Prostate gland (tissue), 2 donors: ENCODE measurements at regions not wholly inside any gene's neighbourhood (a gene's known extent, or its start where the extent isn't known, plus 50 kb on each side); places are given as distances from the start of the nearest gene placed in this dataset.
"Not testable (repeated sequence)": the region's sequence is repeated elsewhere in the genome, so short reads cannot be mapped to it uniquely, and the experiment has no call there.

Experiments
- DNase-seq: peaks from one replicate; pipeline ENCODE4 v3.0.0-alpha.2; 2019; ENCODE audit warnings: low spot score
- H3K27ac ChIP-seq, 2 donors: fragments of 200-600 bp; sonication (generic); 2 replicates each; pipeline ENCODE4 v1.5.1; 2017 to 2019
- H3K27me3 ChIP-seq: fragments of 200-600 bp; sonication (generic); replicated peaks from 2 replicates; pipeline ENCODE4 v1.5.1; 2019; ENCODE audit not compliant: insufficient read depth
- H3K36me3 ChIP-seq, 2 donors: fragments of 200-600 bp; sonication (generic); 1 replicate in 1 of 2; 2 replicates in 1 of 2; pipeline versions ENCODE4 v1.5.1 to v1.8.1; 2017 to 2019
- H3K4me1 ChIP-seq: fragments of 200-600 bp; sonication (generic); replicated peaks from 2 replicates; pipeline ENCODE4 v1.5.1; 2019
- H3K4me3 ChIP-seq, 2 donors: fragments of 200-600 bp; sonication (generic); 2 replicates each; pipeline ENCODE4 v1.5.1; 2017 to 2019
- H3K9me3 ChIP-seq: fragments of 200-600 bp; sonication (generic); 2 replicates; pipeline ENCODE4 v1.5.1; 2017
- CTCF ChIP-seq, 4 experiments: fragments of 200-600 bp in 2 of 4; fragments of 450-650 bp in 2 of 4; sonication (generic) in 2 of 4; IDR thresholded peaks; 1 replicate in 3 of 4; 2 replicates in 1 of 4; pipeline ENCODE4 v1.5.1; 2016 to 2019; ENCODE audit warnings: antibody characterized with exemption in 4 of 4, mild to moderate bottlenecking in 2 of 4, moderate library complexity in 2 of 4
- POLR2A ChIP-seq: fragments of 450-650 bp; IDR thresholded peaks from one replicate; pipeline ENCODE4 v1.6.1; 2016; ENCODE audit warnings: antibody characterized with exemption, mild to moderate bottlenecking
- POLR2AphosphoS5 ChIP-seq: sonication (generic); formaldehyde crosslinking; IDR thresholded peaks from one replicate; pipeline ENCODE4 v1.6.1; 2017; ENCODE audit warnings: antibody characterized with exemption
- WGBS: methylation state at CpG from one replicate; pipeline ENCODE4 v1.1.5; 2018; 5-methylcytosine and 5-hydroxymethylcytosine counted together
- intact Hi-C: fragments of 100-400 bp; cut with DNase I; formaldehyde crosslinking; loops from one replicate; pipeline ENCODE4 v1.14.2; 2022

- TF ChIP-seq CTCF (IDR thresholded peaks at IDR 0.05), result no peak
- TF ChIP-seq POLR2AphosphoS5, result no peak
- no peak for TF ChIP-seq POLR2A
- Histone ChIP-seq H3K4me3 (no peak overlapping the region), H3K27ac (no peak overlapping the region), H3K36me3 (no peaks in the 10 kb centered on the region), H3K27me3 (no peaks in the 10 kb centered on the region), H3K9me3 (no peaks in the 10 kb centered on the region), H3K4me1 (no peaks in the 10 kb centered on the region)
- WGBS, result 96% methylated on average over 9 of the region's 9 CpGs
- no peak for DNase-seq
- intact Hi-C loops, result no loop called here
Measured at GRCh38 chr6:15107644-15108382, 138.1 kb upstream of the JARID2 start.

DNA sequence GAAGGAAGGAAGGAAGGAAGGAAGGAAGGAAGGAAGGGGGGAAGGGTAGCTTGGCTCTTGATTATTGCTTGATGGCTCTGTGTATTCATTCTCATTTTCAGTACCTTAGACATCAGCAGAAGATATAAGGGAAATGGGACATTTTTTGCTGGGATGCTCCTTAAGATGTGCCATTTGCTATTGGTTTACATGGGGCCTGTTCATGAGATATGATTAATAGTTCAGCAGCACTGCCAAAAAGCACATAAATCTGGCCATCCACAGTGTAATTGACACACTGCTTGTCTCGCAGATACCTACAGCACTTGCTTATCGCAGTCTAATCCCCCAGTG lies 137.5 kb upstream of the JARID2 start:
- intact Hi-C loops, result no loop called here
- Histone ChIP-seq H3K4me1 (no peaks in the 10 kb centered on the region), H3K4me3 (no peak overlapping the region), H3K27me3 (no peaks in the 10 kb centered on the region), H3K9me3 (no peaks in the 10 kb centered on the region), H3K27ac (no peak overlapping the region), H3K36me3 (no peaks in the 10 kb centered on the region)
- TF ChIP-seq POLR2AphosphoS5 (no peak), POLR2A (no peak), CTCF (IDR thresholded peaks at IDR 0.05) (no peak)
- 95% methylated on average over 2 of the region's 2 CpGs for WGBS
- no peak for DNase-seq

GRCh38 chr6:15109338-15110090 lies 136.4 kb upstream of the JARID2 start:
- 86% methylated on average over 12 of the region's 12 CpGs for whole genome bisulfite sequencing
- no peaks in the 10 kb centered on the region for H3K27me3 ChIP-seq
- TF ChIP-seq CTCF (IDR thresholded peaks at IDR 0.05), result no peak
- no peak for TF ChIP-seq POLR2A
- no peak for TF ChIP-seq POLR2AphosphoS5
- no peaks in the 10 kb centered on the region for H3K4me1 ChIP-seq
- no peak overlapping the region for H3K4me3 ChIP-seq
- H3K9me3 ChIP-seq, result no peaks in the 10 kb centered on the region
- intact Hi-C loops, result no loop called here
- H3K36me3 ChIP-seq, result no peaks in the 10 kb centered on the region
- no peak for DNase-seq
- H3K27ac ChIP-seq, result no peak overlapping the region

DNA sequence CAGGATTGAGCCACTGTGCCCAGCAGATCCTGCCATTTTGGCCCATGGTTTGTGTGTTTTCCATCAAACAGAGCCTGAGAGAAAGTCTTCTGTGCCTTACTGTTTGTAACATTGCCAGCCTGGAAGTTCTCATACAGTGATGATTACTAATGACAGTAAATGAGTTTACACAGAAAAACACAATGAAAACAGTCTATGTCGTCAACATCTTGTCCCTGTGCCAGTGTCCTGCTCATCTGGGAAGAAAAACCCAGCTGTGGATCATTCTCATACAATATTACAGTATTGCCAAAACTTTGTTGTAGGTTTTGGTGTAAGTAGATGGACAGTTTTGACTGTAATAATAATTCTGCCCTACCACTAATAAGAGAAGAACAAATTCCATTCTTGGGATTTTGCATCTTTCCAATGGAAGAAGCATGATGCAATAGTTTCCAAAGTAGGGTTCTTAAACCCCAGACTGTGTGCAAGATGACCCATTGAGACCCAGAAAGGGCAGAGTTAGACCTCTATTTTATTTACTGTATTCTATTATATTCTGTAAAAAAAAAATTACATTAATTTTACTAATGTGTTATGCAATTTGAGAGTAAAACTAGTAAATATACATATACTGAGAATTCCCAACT lies 135.0 kb upstream of the JARID2 start:
- Histone ChIP-seq H3K9me3 (no peaks in the 10 kb centered on the region), H3K4me1 (no peaks in the 10 kb centered on the region), H3K4me3 (no peak overlapping the region), H3K27me3 (no peaks in the 10 kb centered on the region), H3K27ac (no peak overlapping the region), H3K36me3 (no peaks in the 10 kb centered on the region)
- no peak for DNase-seq
- TF ChIP-seq CTCF (IDR thresholded peaks at IDR 0.05) (no peak), POLR2AphosphoS5 (no peak), POLR2A (no peak)
- 34% methylated on average over 1 of the region's 1 CpG for WGBS
- intact Hi-C loops, result no loop called here

GRCh38 chr6:15111576-15111975 lies 134.3 kb upstream of the JARID2 start:
- H3K27ac ChIP-seq, H3K4me1 ChIP-seq, H3K9me3 ChIP-seq, intact Hi-C loops, H3K27me3 ChIP-seq, H3K36me3 ChIP-seq, DNase-seq, H3K4me3 ChIP-seq: not testable (repeated sequence)
- WGBS, result 81% methylated on average over 1 of the region's 1 CpG
